Keratinocyte (primary cell): ENCODE measurements at regions not wholly inside any gene's neighbourhood (a gene's known extent, or its start where the extent isn't known, plus 50 kb on each side); places are given as distances from the start of the nearest gene placed in this dataset.
"Not testable (repeated sequence)": the region's sequence is repeated elsewhere in the genome, so short reads cannot be mapped to it uniquely, and the experiment has no call there.

ENCODE experiments used
- DNase-seq: peaks from one replicate; pipeline ENCODE4 v3.0.0-alpha.2; 2011; ENCODE audit warnings: low read depth, missing footprints, low spot score
- FAIRE-seq: peaks from 2 replicates; lab custom pipeline; 2011; peaks lifted over from hg19 to GRCh38; lab: Jason Lieb, UNC
- H2AFZ ChIP-seq: 2 replicates; pipeline ENCODE4 v1.6.0; 2012; ENCODE audit warnings: low read length, control low read depth, inconsistent platforms; ENCODE audit not compliant: control insufficient read depth
- H3K27ac ChIP-seq: 2 replicates; pipeline ENCODE4 v1.5.1; 2011; ENCODE audit warnings: low read length; ENCODE audit not compliant: control insufficient read depth, insufficient read depth
- H3K27me3 ChIP-seq: 3 replicates; pipeline ENCODE4 v1.6.0; 2011; ENCODE audit warnings: low read length; ENCODE audit not compliant: control insufficient read depth, insufficient read depth; ENCODE audit errors: extremely low read depth
- H3K36me3 ChIP-seq, 2 experiments: 2 replicates in 1 of 2; 3 replicates in 1 of 2; pipeline ENCODE4 v1.5.1; 2011; ENCODE audit warnings: low read length in 2 of 2, mild to moderate bottlenecking in 1 of 2; ENCODE audit not compliant: control insufficient read depth in 2 of 2, insufficient read depth in 2 of 2; ENCODE audit errors: extremely low read depth in 1 of 2
- H3K4me1 ChIP-seq: 3 replicates; pipeline ENCODE4 v1.5.1; 2011; ENCODE audit warnings: low read length; ENCODE audit not compliant: control insufficient read depth, insufficient read depth; ENCODE audit errors: extremely low read depth
- H3K4me2 ChIP-seq: 3 replicates; pipeline ENCODE4 v1.6.0; 2011; ENCODE audit warnings: low read depth, low read length; ENCODE audit not compliant: control insufficient read depth, insufficient read depth; ENCODE audit errors: extremely low read depth
- H3K4me3 ChIP-seq, 3 experiments: fragments of 200-600 bp in 1 of 3; sonication (generic) in 1 of 3; 2 replicates in 2 of 3; 3 replicates in 1 of 3; pipeline ENCODE4 v1.5.1; 2011 to 2016; ENCODE audit warnings: low read length in 3 of 3, mild to moderate bottlenecking in 3 of 3, control low read depth in 2 of 3, inconsistent platforms in 1 of 3, low read depth in 1 of 3, mixed read lengths in 1 of 3, mixed run types in 1 of 3, moderate library complexity in 1 of 3; ENCODE audit not compliant: control insufficient read depth in 2 of 3, insufficient read depth in 2 of 3; ENCODE audit errors: extremely low read depth in 1 of 3
- H3K79me2 ChIP-seq: 2 replicates; pipeline ENCODE4 v1.6.0; 2012; ENCODE audit warnings: low read length; ENCODE audit not compliant: control insufficient read depth, insufficient read depth
- H3K9ac ChIP-seq: 3 replicates; pipeline ENCODE4 v1.6.0; 2011; ENCODE audit warnings: low read length; ENCODE audit not compliant: control insufficient read depth, insufficient read depth; ENCODE audit errors: extremely low read depth
- H3K9me1 ChIP-seq: 3 replicates; pipeline ENCODE4 v1.6.0; 2011; ENCODE audit warnings: low read length; ENCODE audit not compliant: control insufficient read depth, insufficient read depth; ENCODE audit errors: extremely low read depth
- H3K9me3 ChIP-seq: 2 replicates; pipeline ENCODE4 v1.5.1; 2012; ENCODE audit warnings: low read depth, low read length; ENCODE audit not compliant: control insufficient read depth
- H4K20me1 ChIP-seq: 3 replicates; pipeline ENCODE4 v1.6.0; 2011; ENCODE audit warnings: low read length; ENCODE audit not compliant: control insufficient read depth, insufficient read depth; ENCODE audit errors: extremely low read depth
- CTCF ChIP-seq, 3 experiments: IDR thresholded peaks in 1 of 3; conservative IDR thresholded peaks in 1 of 3; optimal IDR thresholded peaks in 1 of 3; 2 replicates in 2 of 3; 3 replicates in 1 of 3; pipeline versions ENCODE3 to v1.5.1; 2011; ENCODE audit warnings: low read length in 3 of 3, mild to moderate bottlenecking in 3 of 3, moderate library complexity in 2 of 3, control low read depth in 1 of 3, inconsistent platforms in 1 of 3; ENCODE audit not compliant: insufficient read depth in 2 of 3; ENCODE audit errors: extremely low read depth in 1 of 3
- EZH2 ChIP-seq: IDR thresholded peaks from one replicate; pipeline ENCODE4 v1.6.1; 2012; ENCODE audit warnings: inconsistent platforms, mild to moderate bottlenecking, low read length, moderate library complexity
- dilution Hi-C: fragments of 300-500 bp; cut with MboI; formaldehyde crosslinking; loops from one replicate; pipeline ENCODE4 v1.7.0; 2020; ENCODE audit warnings: low sequenced_read_pairs; ENCODE audit not compliant: extremely low pct_ligation_motif_present

GRCh38 chr7:115600207-115600606 is 430.4 kb downstream of the TFEC start:
- H3K4me1 ChIP-seq = no peaks in the 10 kb centered on the region
- no peaks in the 10 kb centered on the region for H3K9me3 ChIP-seq
- H4K20me1 ChIP-seq = no peaks in the 10 kb centered on the region
- H3K27ac ChIP-seq = no peak overlapping the region
- dilution Hi-C loops = no loop called here
- no peaks in the 10 kb centered on the region for H3K36me3 ChIP-seq
- no peak overlapping the region for H3K9ac ChIP-seq
- DNase-seq (no peak), FAIRE-seq (no peak)
- H3K4me3 ChIP-seq = no peak overlapping the region
- H3K79me2 ChIP-seq = no peaks in the 10 kb centered on the region
- TF ChIP-seq EZH2 (no peak), CTCF (optimal IDR thresholded peaks at IDR 0.05 in 1 of 3, IDR thresholded peaks at IDR 0.05 in 1 of 3, conservative IDR thresholded peaks at IDR 0.05 in 1 of 3; ENCODE audit: extremely low read depth in 1 of 3, insufficient read depth in 2 of 3, low read length in 3 of 3) (no peak)
- no peaks in the 10 kb centered on the region for H3K9me1 ChIP-seq
- no peak overlapping the region for H2AFZ ChIP-seq
- H3K4me2 ChIP-seq = no peak overlapping the region
- H3K27me3 ChIP-seq = no peaks in the 10 kb centered on the region

DNA sequence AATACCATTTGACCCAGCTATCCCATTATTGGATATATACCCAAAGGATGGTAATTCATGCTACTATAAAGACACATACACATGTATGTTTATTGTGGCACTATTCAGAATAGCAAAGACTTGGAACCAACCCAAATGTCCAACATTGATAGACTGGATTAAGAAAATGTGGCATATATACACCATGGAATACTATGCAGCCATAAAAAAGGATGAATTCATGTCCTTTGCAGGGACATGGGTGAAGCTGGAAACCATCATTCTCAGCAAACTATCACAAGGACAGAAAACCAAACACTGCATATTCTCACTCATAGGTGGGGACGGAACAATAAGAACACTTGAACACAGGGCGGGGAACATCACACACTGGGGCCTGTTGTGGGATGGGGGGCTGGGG is 431.4 kb downstream of the TFEC start:
- FAIRE-seq, H3K27ac ChIP-seq, H3K9ac ChIP-seq, H3K4me3 ChIP-seq, H3K4me2 ChIP-seq, H4K20me1 ChIP-seq, H3K36me3 ChIP-seq, DNase-seq, H3K27me3 ChIP-seq, dilution Hi-C loops, H3K4me1 ChIP-seq, H3K9me3 ChIP-seq, H3K9me1 ChIP-seq, H3K79me2 ChIP-seq, H2AFZ ChIP-seq: not testable (repeated sequence)

- DNase-seq, H3K4me2 ChIP-seq, H3K9me3 ChIP-seq, H4K20me1 ChIP-seq, H3K36me3 ChIP-seq, H3K27ac ChIP-seq, FAIRE-seq, H3K27me3 ChIP-seq, H3K4me1 ChIP-seq, H3K9me1 ChIP-seq, H3K9ac ChIP-seq, H3K4me3 ChIP-seq, dilution Hi-C loops, H2AFZ ChIP-seq, H3K79me2 ChIP-seq: not testable (repeated sequence)
Measured at GRCh38 chr7:115597220-115597619, 433.3 kb downstream of the TFEC start.
